ENCODE measurements at regions not wholly inside any gene's neighbourhood (a gene's known extent, or its start where the extent isn't known, plus 50 kb on each side); places are given as distances from the start of the nearest gene placed in this dataset.

DNA sequence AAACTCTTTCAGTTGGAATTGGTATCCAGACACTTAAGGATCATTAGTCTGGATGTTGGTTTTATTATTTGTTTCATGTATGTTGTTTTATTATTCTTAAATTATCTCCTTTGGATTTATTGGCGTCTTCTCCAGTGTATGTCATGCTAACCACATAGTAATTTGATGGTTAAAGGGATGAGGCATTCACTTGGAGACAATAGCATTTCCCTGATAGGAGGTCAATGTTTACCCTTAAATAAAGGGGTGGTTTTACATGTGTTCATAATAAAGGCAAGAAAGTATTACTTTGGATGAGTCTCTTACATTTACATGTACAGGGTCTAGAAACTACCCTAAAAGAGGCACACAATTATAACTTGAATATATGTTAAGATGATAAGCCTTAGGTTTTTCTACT lies 51.2 kb upstream of the RNF144B start:
- DNase-seq = no peak

- no peak for DNase-seq
These were observed 52.9 kb upstream of the RNF144B start for GRCh38 chr6:18334251-18334650.

DNA sequence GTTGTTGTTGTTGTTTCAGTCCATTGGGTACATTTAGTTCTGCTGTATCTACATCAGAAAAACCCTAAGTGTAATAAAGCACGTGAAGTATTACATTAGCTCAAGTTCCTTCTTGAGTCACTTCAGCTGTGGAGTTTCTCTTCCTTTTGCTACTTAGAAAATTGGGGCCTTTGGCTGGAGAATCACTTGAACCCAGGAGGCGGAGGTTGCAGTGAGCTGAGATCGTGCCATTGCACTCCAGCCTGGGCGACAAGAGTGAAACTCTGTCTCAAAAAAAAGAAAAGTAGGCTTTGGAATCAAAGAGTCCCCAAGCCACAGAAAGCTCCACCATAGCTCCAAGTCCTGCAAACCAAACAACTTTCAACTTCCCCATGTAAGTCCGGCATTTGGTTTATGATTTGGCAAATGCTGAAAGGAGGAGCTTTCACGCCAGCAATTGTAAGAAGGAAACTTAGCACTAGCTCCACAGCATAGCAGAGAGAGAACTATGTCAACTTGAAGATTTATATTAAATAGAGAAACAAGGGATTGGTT lies 56.5 kb upstream of the RNF144B start:
- DNase-seq = no peak

DNA sequence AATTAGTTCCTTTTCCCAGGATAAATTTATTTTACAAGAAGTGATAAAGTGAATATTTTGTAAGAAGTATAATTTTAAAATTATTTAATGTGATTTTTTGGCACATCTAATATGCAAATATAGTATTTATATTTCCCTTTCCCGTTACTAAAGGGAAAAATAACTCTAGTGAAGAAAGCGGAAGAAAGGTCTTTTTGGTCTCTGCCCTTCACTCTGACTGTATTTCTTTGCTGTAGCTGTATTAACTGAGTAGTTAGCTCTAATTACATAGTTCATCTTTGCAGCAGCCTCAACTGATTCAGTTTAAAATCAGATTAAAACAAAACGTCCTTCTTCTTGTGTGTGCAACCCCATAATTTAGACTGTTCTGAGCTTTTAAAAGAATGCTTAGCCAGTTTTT lies 57.4 kb upstream of the RNF144B start:
- no peak for DNase-seq

DNA sequence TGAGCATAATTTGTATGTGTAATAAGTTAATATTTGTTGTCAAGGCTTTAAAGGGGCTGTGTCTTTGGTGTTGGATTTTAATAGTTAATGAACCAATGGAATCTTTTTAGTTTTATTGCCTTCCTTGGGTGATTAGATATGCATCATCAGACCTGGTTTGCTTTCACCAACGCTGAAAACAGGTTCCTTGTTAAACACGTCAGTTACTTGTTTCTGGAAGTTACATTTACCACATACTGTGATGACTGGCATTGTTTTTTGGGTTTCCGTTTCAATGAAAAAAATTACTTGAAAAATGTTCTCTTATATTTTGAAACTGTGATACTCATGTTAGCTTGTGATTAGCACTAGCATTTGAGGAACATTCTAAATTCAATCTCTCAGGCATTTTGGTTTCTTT lies 58.6 kb upstream of the RNF144B start:
- DNase-seq = no peak

DNA sequence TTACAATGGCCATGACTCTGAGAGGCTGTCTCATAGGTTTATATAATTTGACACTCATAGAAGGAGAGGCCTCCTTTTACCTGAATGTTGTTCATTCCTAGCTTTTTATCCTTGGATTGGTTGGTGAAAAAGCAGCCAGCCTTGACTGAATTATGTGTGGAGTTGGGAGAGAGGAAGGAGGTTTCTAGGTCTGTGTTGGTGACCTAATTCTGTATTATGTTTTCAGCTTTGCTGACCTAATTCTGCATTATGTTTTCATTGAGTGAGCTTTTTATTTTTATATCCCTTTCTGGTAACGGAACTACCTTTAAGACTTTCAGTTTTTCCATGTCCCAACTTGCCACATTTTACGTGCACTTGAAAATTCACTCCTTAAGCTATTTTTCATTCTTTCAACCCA lies 59.1 kb upstream of the RNF144B start:
- no peak for DNase-seq

GRCh38 chr6:18327626-18328025 lies 59.5 kb upstream of the RNF144B start:
- no peak for DNase-seq

GRCh38 chr6:18326980-18327379 lies 60.2 kb upstream of the RNF144B start:
- no peak for DNase-seq

DNA sequence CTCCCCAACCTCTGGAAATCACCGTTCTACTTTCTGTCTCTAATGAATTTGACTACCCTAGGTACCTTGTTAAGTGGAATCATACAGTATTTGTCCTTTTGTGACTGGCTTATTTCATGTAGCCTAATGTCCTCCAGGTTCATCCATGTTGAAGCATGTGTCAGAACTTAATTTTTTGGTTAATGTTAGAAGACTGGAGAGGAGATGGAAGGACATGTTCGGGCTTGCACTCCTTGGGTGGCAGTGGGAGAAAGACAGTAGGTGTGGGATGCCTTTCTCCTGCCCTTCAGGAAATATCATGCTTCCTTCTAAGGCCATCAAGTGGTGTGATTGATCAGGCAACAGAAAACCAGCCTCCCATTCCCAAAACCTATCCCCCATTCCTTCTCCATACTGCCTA lies 61.1 kb upstream of the RNF144B start:
- DNase-seq = no peak

DNA sequence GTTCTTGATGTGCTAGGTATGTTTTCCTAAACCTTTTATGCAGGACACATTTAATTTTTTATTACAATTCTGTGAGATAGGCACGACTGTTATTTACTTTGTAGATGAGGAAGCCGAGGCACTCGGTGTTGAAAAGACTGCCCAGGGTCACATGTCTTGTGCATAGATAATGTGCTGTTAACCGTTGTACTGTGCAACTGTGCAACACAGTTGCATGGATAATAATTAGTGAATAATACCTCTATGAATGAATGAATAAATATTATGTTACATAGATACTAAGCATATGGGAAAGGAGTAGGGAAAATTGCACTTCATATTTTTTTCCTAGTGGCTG lies 60.3 kb upstream of the DEK start:
- DNase-seq = no peak

- DNase-seq = peak; percentile 40
These were observed 59.8 kb upstream of the DEK start for GRCh38 chr6:18323935-18324705.

DNA sequence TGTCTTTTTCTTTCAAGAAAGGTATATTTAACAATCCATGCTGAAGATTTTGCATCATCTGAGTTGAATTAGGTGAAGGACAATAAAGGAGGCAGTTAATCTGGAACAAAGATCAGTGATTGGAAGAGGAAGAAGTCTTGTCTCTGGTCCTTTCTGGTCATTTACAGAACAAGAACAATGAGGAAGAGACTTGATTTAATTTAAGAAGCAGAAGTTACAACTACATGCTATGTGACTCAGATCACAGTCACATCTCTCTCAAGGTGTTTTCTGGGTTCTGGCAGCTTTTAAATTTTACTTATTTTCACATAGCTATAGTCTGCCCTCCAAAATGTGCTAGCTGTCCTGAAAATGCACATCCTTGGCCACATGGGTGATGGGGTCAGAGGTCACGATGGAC lies 53.5 kb upstream of the DEK start:
- no peak for DNase-seq

GRCh38 chr6:18314317-18314997 lies 50.1 kb upstream of the DEK start:
- DNase-seq = no peak
